PC-9 (cell line): ENCODE measurements at regions not wholly inside any gene's neighbourhood (a gene's known extent, or its start where the extent isn't known, plus 50 kb on each side); places are given as distances from the start of the nearest gene placed in this dataset.

Experiments
- BruUV-seq: library from RNA; stranded (reverse); fragments of 400-500 nt; replicated peaks from 2 replicates; lab custom pipeline; 2021; lab: Mats Ljungman, UMichigan
- CTCF ChIA-PET: fragments of 300-600 bp; sonication (Branson Sonifier 250); formaldehyde crosslinking; loops from one replicate; lab custom pipeline; 2022; ENCODE audit warnings: antibody characterized with exemption; lab: Charles Lee
- POLR2A ChIA-PET: fragments of 300-600 bp; sonication (Branson Sonifier 250); formaldehyde crosslinking; loops from one replicate; lab custom pipeline; 2022; ENCODE audit warnings: antibody characterized with exemption; ENCODE audit not compliant: unreplicated experiment; lab: Charles Lee
- DNase-seq, 2 experiments: peaks; one replicate each; pipeline versions ENCODE4 v3.0.0 to v3.0.0-alpha.2; 2015 to 2022; ENCODE audit warnings: mixed read lengths in 1 of 2
- H2AFZ ChIP-seq: fragments of 200-600 bp; sonication (generic); 2 replicates; pipeline ENCODE4 v1.8.1; 2017; ENCODE audit warnings: antibody characterized with exemption
- H3F3A ChIP-seq: fragments of 200-600 bp; sonication (generic); 2 replicates; pipeline ENCODE4 v1.8.1; 2017; ENCODE audit warnings: antibody characterized with exemption, mild to moderate bottlenecking, low read depth; ENCODE audit not compliant: insufficient read depth
- H3K27ac ChIP-seq: fragments of 200-600 bp; sonication (generic); 2 replicates; pipeline ENCODE4 v1.6.1; 2016; ENCODE audit warnings: mixed run types
- H3K27me3 ChIP-seq: fragments of 200-600 bp; sonication (generic); 2 replicates; pipeline ENCODE4 v1.6.1; 2016; ENCODE audit warnings: low read depth, mixed run types; ENCODE audit not compliant: insufficient read depth
- H3K36me3 ChIP-seq: fragments of 200-600 bp; sonication (generic); 2 replicates; pipeline ENCODE4 v1.6.1; 2016; ENCODE audit warnings: low read depth, mixed run types
- H3K4me1 ChIP-seq: fragments of 200-600 bp; sonication (generic); replicated peaks from 2 replicates; pipeline ENCODE4 v1.6.1; 2016; ENCODE audit warnings: mixed run types; ENCODE audit not compliant: insufficient read depth
- H3K4me2 ChIP-seq: fragments of 200-600 bp; sonication (generic); 2 replicates; pipeline ENCODE4 v1.6.1; 2017; ENCODE audit warnings: mixed run types
- H3K4me3 ChIP-seq: fragments of 200-600 bp; sonication (generic); 2 replicates; pipeline ENCODE4 v1.6.1; 2016; ENCODE audit warnings: mixed run types
- H3K79me2 ChIP-seq: fragments of 200-600 bp; sonication (generic); 2 replicates; pipeline ENCODE4 v1.6.1; 2017; ENCODE audit warnings: low read depth, mixed run types
- H3K9me2 ChIP-seq: fragments of 200-600 bp; sonication (generic); 2 replicates; pipeline ENCODE4 v1.8.1; 2017; ENCODE audit warnings: mild to moderate bottlenecking; ENCODE audit not compliant: insufficient read depth
- H3K9me3 ChIP-seq: fragments of 200-600 bp; sonication (generic); 2 replicates; pipeline ENCODE4 v1.8.1; 2016; ENCODE audit warnings: low read depth; ENCODE audit not compliant: insufficient read depth
- H4K20me1 ChIP-seq: fragments of 200-600 bp; sonication (generic); 2 replicates; pipeline ENCODE4 v1.8.1; 2017; ENCODE audit not compliant: insufficient read depth
- CTCF ChIP-seq: fragments of 200-600 bp; sonication (generic); conservative IDR thresholded peaks from 2 replicates; pipeline ENCODE4 v1.6.1; 2017; ENCODE audit warnings: mixed run types, antibody characterized with exemption, mild to moderate bottlenecking, moderate library complexity
- EZH2 ChIP-seq: fragments of 200-600 bp; sonication (generic); IDR thresholded peaks from 2 replicates; pipeline ENCODE4 v1.8.0; 2017; ENCODE audit warnings: antibody characterized with exemption, low read depth
- intact Hi-C: fragments of 100-400 bp; cut with micrococcal nuclease; formaldehyde crosslinking; loops from one replicate; pipeline ENCODE4 v1.10.0; 2022; ENCODE audit not compliant: unreplicated experiment

GRCh38 chr1:87958716-87959115 is 630.0 kb downstream of the LMO4 start:
- H3K36me3 ChIP-seq = no peaks in the 10 kb centered on the region
- no peaks in the 10 kb centered on the region for H3K9me2 ChIP-seq
- no TSS peak for BruUV-seq
- ChIA-PET POLR2A (interaction anchor here (0.6 kb wide), 1 partner anchor 535 kb away, joined by 5 read pairs; no protein-coding TSS in a partner anchor), CTCF (no interaction called here)
- intact Hi-C loops = loop anchor here (10.0 kb wide), 1 partner anchor 804 kb away; no protein-coding TSS in a partner anchor
- no peak overlapping the region for H3K4me2 ChIP-seq
- no peaks in the 10 kb centered on the region for H3K4me1 ChIP-seq
- no peak overlapping the region for H3K27ac ChIP-seq
- no peak overlapping the region for H2AFZ ChIP-seq
- no peaks in the 10 kb centered on the region for H3K79me2 ChIP-seq
- no peak overlapping the region for H3K4me3 ChIP-seq
- H3K27me3 ChIP-seq = no peaks in the 10 kb centered on the region
- no peak for TF ChIP-seq EZH2
- no peak for TF ChIP-seq CTCF
- no peaks in the 10 kb centered on the region for H3K9me3 ChIP-seq
- DNase-seq = no peak
- H4K20me1 ChIP-seq = no peaks in the 10 kb centered on the region
- H3F3A ChIP-seq = no peaks in the 10 kb centered on the region

- Histone ChIP-seq H3K4me2 (no peak overlapping the region), H3K4me1 (no peaks in the 10 kb centered on the region), H3K36me3 (no peaks in the 10 kb centered on the region), H3F3A (no peaks in the 10 kb centered on the region), H3K9me3 (no peaks in the 10 kb centered on the region), H2AFZ (no peak overlapping the region), H3K9me2 (no peaks in the 10 kb centered on the region), H3K27ac (no peak overlapping the region), H3K27me3 (no peaks in the 10 kb centered on the region), H3K4me3 (no peak overlapping the region), H4K20me1 (no peaks in the 10 kb centered on the region), H3K79me2 (no peaks in the 10 kb centered on the region)
- no peak for DNase-seq
- ChIA-PET CTCF (no interaction called here), POLR2A (no interaction called here)
- intact Hi-C loops = loop anchor here (10.0 kb wide), 1 partner anchor 804 kb away; no protein-coding TSS in a partner anchor
- no TSS peak for BruUV-seq
- no peak for TF ChIP-seq EZH2
- TF ChIP-seq CTCF = no peak
Observed at GRCh38 chr1:87959236-87959635, 630.6 kb downstream of the LMO4 start.

- BruUV-seq = no TSS peak
- CTCF ChIA-PET = no interaction called here
- no peaks in the 10 kb centered on the region for H3K79me2 ChIP-seq
Observed at GRCh38 chr1:87961992-87962391, 633.3 kb downstream of the LMO4 start.

More at GRCh38 chr1:87961992-87962391, 633.3 kb downstream of the LMO4 start:
- Histone ChIP-seq H3K4me1 (no peaks in the 10 kb centered on the region), H3K4me3 (no peak overlapping the region), H4K20me1 (no peaks in the 10 kb centered on the region), H3K9me3 (no peaks in the 10 kb centered on the region), H3F3A (no peaks in the 10 kb centered on the region), H3K36me3 (no peaks in the 10 kb centered on the region), H3K27ac (no peak overlapping the region), H2AFZ (no peak overlapping the region), H3K27me3 (no peaks in the 10 kb centered on the region), H3K4me2 (no peak overlapping the region), H3K9me2 (0 out of 2 replicates have a peak, but pooled peaks cover 5% of the 10 kb centered on the region)
- DNase-seq = no peak
- TF ChIP-seq EZH2 = no peak
- no peak for TF ChIP-seq CTCF
- POLR2A ChIA-PET = no interaction called here
- intact Hi-C loops = no loop called here
